ENCODE measurements at regions not wholly inside any gene's neighbourhood (a gene's known extent, or its start where the extent isn't known, plus 50 kb on each side); places are given as distances from the start of the nearest gene placed in this dataset.

DNA sequence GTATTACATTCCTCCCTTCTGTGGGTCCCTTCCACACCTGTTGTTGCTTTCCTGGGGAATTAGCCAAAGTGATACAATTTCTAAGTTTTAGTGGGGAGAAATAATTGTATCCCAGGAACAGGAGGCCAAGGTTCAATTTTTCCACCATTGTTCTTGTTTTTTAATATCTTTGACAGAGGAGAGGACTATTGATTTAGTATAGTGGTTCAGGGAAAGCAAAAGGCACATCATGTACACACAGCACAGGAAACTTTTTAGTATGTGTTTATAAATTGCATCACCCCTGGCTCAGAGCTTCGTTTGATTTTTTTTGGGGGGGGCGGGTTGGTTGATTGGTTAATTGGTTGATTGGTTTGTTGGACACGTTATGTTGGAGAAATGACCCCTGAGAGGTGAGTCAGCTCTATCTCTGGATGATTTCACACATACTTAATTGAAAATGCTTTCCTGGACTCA lies 431.6 kb downstream of the PID1 start:
- intact Hi-C loops (cut with micrococcal nuclease), result no loop called here
- H3K79me2 ChIP-seq (ENCODE audit: low read length), result no peaks in the 10 kb centered on the region
- no peaks in the 10 kb centered on the region for H4K20me1 ChIP-seq (ENCODE audit: low read length)
- no peaks in the 10 kb centered on the region for H3K9me2 ChIP-seq (replicated peaks; ENCODE audit: low read length)
- peaks cover 14% of the 10 kb centered on the region for H3K4me1 ChIP-seq (ENCODE audit: insufficient read depth, low read length)
- no peak for ATAC-seq
- no peak overlapping the region for H2AFZ ChIP-seq (ENCODE audit: low read length)
- TF ChIP-seq EZH2phosphoT487 (IDR thresholded peaks at IDR 0.05; ENCODE audit: borderline replicate concordance, low read length) (no peak), EZH2 (IDR thresholded peaks at IDR 0.05; ENCODE audit: low read length, unreplicated experiment) (no peak)
- TF ChIP-seq, protein P1, sequence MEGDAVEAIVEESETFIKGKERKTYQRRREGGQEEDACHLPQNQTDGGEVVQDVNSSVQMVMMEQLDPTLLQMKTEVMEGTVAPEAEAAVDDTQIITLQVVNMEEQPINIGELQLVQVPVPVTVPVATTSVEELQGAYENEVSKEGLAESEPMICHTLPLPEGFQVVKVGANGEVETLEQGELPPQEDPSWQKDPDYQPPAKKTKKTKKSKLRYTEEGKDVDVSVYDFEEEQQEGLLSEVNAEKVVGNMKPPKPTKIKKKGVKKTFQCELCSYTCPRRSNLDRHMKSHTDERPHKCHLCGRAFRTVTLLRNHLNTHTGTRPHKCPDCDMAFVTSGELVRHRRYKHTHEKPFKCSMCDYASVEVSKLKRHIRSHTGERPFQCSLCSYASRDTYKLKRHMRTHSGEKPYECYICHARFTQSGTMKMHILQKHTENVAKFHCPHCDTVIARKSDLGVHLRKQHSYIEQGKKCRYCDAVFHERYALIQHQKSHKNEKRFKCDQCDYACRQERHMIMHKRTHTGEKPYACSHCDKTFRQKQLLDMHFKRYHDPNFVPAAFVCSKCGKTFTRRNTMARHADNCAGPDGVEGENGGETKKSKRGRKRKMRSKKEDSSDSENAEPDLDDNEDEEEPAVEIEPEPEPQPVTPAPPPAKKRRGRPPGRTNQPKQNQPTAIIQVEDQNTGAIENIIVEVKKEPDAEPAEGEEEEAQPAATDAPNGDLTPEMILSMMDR (conservative IDR thresholded peaks at IDR 0.05; ENCODE audit: low read depth, low read length), result no peak
- no peak for DNase-seq
- H3K9ac ChIP-seq (ENCODE audit: low read length), result no peak overlapping the region
- no TSS peak for BruUV-seq (replicated peaks)
- no peaks in the 10 kb centered on the region for H3K27me3 ChIP-seq (ENCODE audit: low read length)
- no peaks in the 10 kb centered on the region for H3K9me3 ChIP-seq (ENCODE audit: low read length)
- H3K27ac ChIP-seq (ENCODE audit: low read length), result no peak overlapping the region
- H3K36me3 ChIP-seq (ENCODE audit: low read depth, low read length), result no peaks in the 10 kb centered on the region
- H3K4me2 ChIP-seq (ENCODE audit: low read length), result no peak overlapping the region
- POLR2A ChIA-PET (ENCODE audit: unreplicated experiment), result no interaction called here
- CTCF ChIA-PET, result no interaction called here
- no peak overlapping the region for H3K4me3 ChIP-seq (ENCODE audit: low read length)
- no peaks in the 10 kb centered on the region for H3F3A ChIP-seq (ENCODE audit: low read length, unreplicated experiment)

DNA sequence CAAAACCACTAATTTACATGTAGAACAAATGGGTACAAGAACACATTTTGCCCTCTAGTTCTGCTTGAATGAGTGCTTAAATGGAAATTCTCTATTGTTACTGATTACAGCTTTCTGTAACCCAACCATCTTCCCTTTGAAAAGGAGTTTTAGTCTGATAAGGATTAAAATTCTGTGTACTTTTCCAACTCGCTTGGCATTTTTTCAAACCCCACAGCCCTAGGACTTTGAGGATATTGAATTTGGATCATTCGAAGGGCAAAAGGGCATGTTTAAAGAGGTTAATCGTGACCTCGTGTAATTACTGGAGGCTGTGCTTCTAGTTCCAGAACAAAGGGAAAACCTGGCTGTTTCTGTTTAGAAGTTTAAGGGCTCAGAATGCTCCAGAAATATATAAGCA lies 432.3 kb downstream of the PID1 start:
- no peaks in the 10 kb centered on the region for H3K27me3 ChIP-seq (ENCODE audit: low read length)
- intact Hi-C loops (cut with micrococcal nuclease), result no loop called here
- POLR2A ChIA-PET (ENCODE audit: unreplicated experiment), result no interaction called here
- H3K4me1 ChIP-seq (ENCODE audit: insufficient read depth, low read length), result peaks cover 14% of the 10 kb centered on the region
- H3K79me2 ChIP-seq (ENCODE audit: low read length), result no peaks in the 10 kb centered on the region
- H3K36me3 ChIP-seq (ENCODE audit: low read depth, low read length), result no peaks in the 10 kb centered on the region
- DNase-seq, result no peak
- CTCF ChIA-PET, result no interaction called here
- H2AFZ ChIP-seq (ENCODE audit: low read length), result no peak overlapping the region
- no TSS peak for BruUV-seq (replicated peaks)
- H3F3A ChIP-seq (ENCODE audit: low read length, unreplicated experiment), result no peaks in the 10 kb centered on the region
- TF ChIP-seq, protein P1 (conservative IDR thresholded peaks at IDR 0.05; ENCODE audit: low read depth, low read length), result no peak
- TF ChIP-seq EZH2 (IDR thresholded peaks at IDR 0.05; ENCODE audit: low read length, unreplicated experiment) (no peak), EZH2phosphoT487 (IDR thresholded peaks at IDR 0.05; ENCODE audit: borderline replicate concordance, low read length) (no peak)
- H3K4me3 ChIP-seq (ENCODE audit: low read length), result no peak overlapping the region
- no peak overlapping the region for H3K27ac ChIP-seq (ENCODE audit: low read length)
- ATAC-seq, result no peak
- no peak overlapping the region for H3K9ac ChIP-seq (ENCODE audit: low read length)
- no peaks in the 10 kb centered on the region for H3K9me2 ChIP-seq (replicated peaks; ENCODE audit: low read length)
- no peaks in the 10 kb centered on the region for H4K20me1 ChIP-seq (ENCODE audit: low read length)
- no peak overlapping the region for H3K4me2 ChIP-seq (ENCODE audit: low read length)
- H3K9me3 ChIP-seq (ENCODE audit: low read length), result no peaks in the 10 kb centered on the region

DNA sequence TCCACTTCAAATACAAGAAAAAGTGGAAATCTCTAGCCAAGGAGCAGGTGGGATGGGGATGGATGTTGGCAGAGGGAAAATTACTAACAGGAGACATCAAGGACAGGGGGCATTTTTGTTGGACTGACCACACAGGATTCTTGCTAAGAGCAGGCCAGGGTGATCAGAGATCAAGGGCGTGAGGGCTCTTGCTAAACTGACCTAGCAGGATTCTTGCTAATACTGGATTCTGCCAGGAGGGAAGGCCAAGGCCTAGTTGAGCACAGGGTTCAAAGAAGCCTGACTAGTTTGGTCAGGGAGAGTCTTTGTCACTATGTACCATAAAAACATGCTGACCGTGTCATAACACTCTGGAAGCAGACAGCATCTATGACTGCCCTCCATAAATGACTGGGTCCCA lies 442.7 kb downstream of the PID1 start:
- ATAC-seq (no peak), DNase-seq (no peak)
- Histone ChIP-seq H3K9ac (ENCODE audit: low read length) (no peak overlapping the region), H3K36me3 (ENCODE audit: low read depth, low read length) (no peaks in the 10 kb centered on the region), H3K4me1 (ENCODE audit: insufficient read depth, low read length) (no peaks in the 10 kb centered on the region), H3K4me2 (ENCODE audit: low read length) (no peak overlapping the region), H3K4me3 (ENCODE audit: low read length) (no peak overlapping the region), H3K27ac (ENCODE audit: low read length) (no peak overlapping the region), H3K9me3 (ENCODE audit: low read length) (no peaks in the 10 kb centered on the region), H3K79me2 (ENCODE audit: low read length) (no peaks in the 10 kb centered on the region), H4K20me1 (ENCODE audit: low read length) (no peaks in the 10 kb centered on the region), H3F3A (ENCODE audit: low read length, unreplicated experiment) (no peaks in the 10 kb centered on the region), H3K9me2 (replicated peaks; ENCODE audit: low read length) (no peaks in the 10 kb centered on the region), H3K27me3 (ENCODE audit: low read length) (no peaks in the 10 kb centered on the region; the same call in 1 of the 2 replicates), H2AFZ (ENCODE audit: low read length) (no peak overlapping the region)
- ChIA-PET POLR2A (ENCODE audit: unreplicated experiment) (no interaction called here), CTCF (no interaction called here)
- intact Hi-C loops (cut with micrococcal nuclease), result no loop called here
- no peak for TF ChIP-seq EZH2 (IDR thresholded peaks at IDR 0.05; ENCODE audit: low read length, unreplicated experiment)
- TF ChIP-seq, protein P1 (conservative IDR thresholded peaks at IDR 0.05; ENCODE audit: low read depth, low read length), result no peak
- BruUV-seq (replicated peaks), result no TSS peak
